ENCODE measurements at regions not wholly inside any gene's neighbourhood (a gene's known extent, or its start where the extent isn't known, plus 50 kb on each side); places are given as distances from the start of the nearest gene placed in this dataset.
A peak's percentile ranks its signal among the peaks of the same experiment; 100 is the strongest.

- Histone ChIP-seq H3K27me3 (ENCODE audit: control insufficient read depth, insufficient read depth, low read length) (no peaks in the 10 kb centered on the region), H3K36me3 (ENCODE audit: control insufficient read depth, insufficient read depth, low read length) (no peaks in the 10 kb centered on the region), H3K4me3 (ENCODE audit: low read depth, low read length) (no peak overlapping the region)
- TF ChIP-seq CTCF (IDR thresholded peaks at IDR 0.05; ENCODE audit: insufficient read depth, low read length, severe bottlenecking): no peak
- no peak for DNase-seq (ENCODE audit: low read depth)
- FAIRE-seq: no peak
These were observed 88.4 kb upstream of the BOD1 start for GRCh38 chr5:173704615-173705511.

- Histone ChIP-seq H3K27me3 (ENCODE audit: control insufficient read depth, insufficient read depth, low read length) (no peaks in the 10 kb centered on the region), H3K36me3 (ENCODE audit: control insufficient read depth, insufficient read depth, low read length) (no peaks in the 10 kb centered on the region), H3K4me3 (ENCODE audit: low read depth, low read length) (no peak overlapping the region)
- FAIRE-seq (no peak), DNase-seq (ENCODE audit: low read depth) (no peak)
- no peak for TF ChIP-seq CTCF (IDR thresholded peaks at IDR 0.05; ENCODE audit: insufficient read depth, low read length, severe bottlenecking)
These were observed 89.1 kb upstream of the BOD1 start for GRCh38 chr5:173705512-173706044.

GRCh38 chr5:173706700-173707099 lies 90.2 kb upstream of the BOD1 start:
- TF ChIP-seq CTCF (IDR thresholded peaks at IDR 0.05; ENCODE audit: insufficient read depth, low read length, severe bottlenecking): no peak
- H3K36me3 ChIP-seq (ENCODE audit: control insufficient read depth, insufficient read depth, low read length): no peaks in the 10 kb centered on the region
- no peak overlapping the region for H3K4me3 ChIP-seq (ENCODE audit: low read depth, low read length)
- FAIRE-seq (no peak), DNase-seq (ENCODE audit: low read depth) (no peak)
- no peaks in the 10 kb centered on the region for H3K27me3 ChIP-seq (ENCODE audit: control insufficient read depth, insufficient read depth, low read length)

- no peak for TF ChIP-seq CTCF (IDR thresholded peaks at IDR 0.05; ENCODE audit: insufficient read depth, low read length, severe bottlenecking)
- DNase-seq (ENCODE audit: low read depth) (peak; percentile 74), FAIRE-seq (no peak)
- Histone ChIP-seq H3K4me3 (ENCODE audit: low read depth, low read length) (no peak overlapping the region), H3K27me3 (ENCODE audit: control insufficient read depth, insufficient read depth, low read length) (no peaks in the 10 kb centered on the region), H3K36me3 (ENCODE audit: control insufficient read depth, insufficient read depth, low read length) (no peaks in the 10 kb centered on the region)
These were observed 90.9 kb upstream of the BOD1 start for GRCh38 chr5:173707392-173707791.

- FAIRE-seq: no peak
These were observed 92.7 kb upstream of the BOD1 start for GRCh38 chr5:173709145-173709544.

More at GRCh38 chr5:173709145-173709544, 92.7 kb upstream of the BOD1 start:
- DNase-seq (ENCODE audit: low read depth): no peak
- no peak for TF ChIP-seq CTCF (IDR thresholded peaks at IDR 0.05; ENCODE audit: insufficient read depth, low read length, severe bottlenecking)
- Histone ChIP-seq H3K36me3 (ENCODE audit: control insufficient read depth, insufficient read depth, low read length) (no peaks in the 10 kb centered on the region), H3K4me3 (ENCODE audit: low read depth, low read length) (no peak overlapping the region), H3K27me3 (ENCODE audit: control insufficient read depth, insufficient read depth, low read length) (no peaks in the 10 kb centered on the region)
